Large intestine (tissue), 3 donors: ENCODE measurements at regions not wholly inside any gene's neighbourhood (a gene's known extent, or its start where the extent isn't known, plus 50 kb on each side); places are given as distances from the start of the nearest gene placed in this dataset.

ENCODE experiments used
- DNase-seq, 2 donors: peaks; one replicate each; pipeline versions ENCODE4 v3.0.0 to v3.0.0-alpha.2; 2013
- H3K27ac ChIP-seq: one replicate; pipeline ENCODE4 v1.5.1; 2013; ENCODE audit warnings: low read length
- H3K27me3 ChIP-seq: 2 replicates; pipeline ENCODE4 v1.6.1; 2013; ENCODE audit warnings: low read length; ENCODE audit not compliant: control insufficient read depth, insufficient read depth
- H3K36me3 ChIP-seq: 2 replicates; pipeline ENCODE4 v1.6.1; 2013; ENCODE audit warnings: low read length; ENCODE audit not compliant: control insufficient read depth, insufficient read depth
- H3K4me1 ChIP-seq: one replicate; pipeline ENCODE4 v1.6.1; 2013; ENCODE audit warnings: low read length; ENCODE audit not compliant: control insufficient read depth, insufficient read depth
- H3K4me3 ChIP-seq: one replicate; pipeline ENCODE4 v1.5.1; 2013; ENCODE audit warnings: low read length
- H3K9me3 ChIP-seq: one replicate; pipeline ENCODE4 v1.6.1; 2013; ENCODE audit warnings: mild to moderate bottlenecking, low read depth, low read length, moderate library complexity; ENCODE audit not compliant: control insufficient read depth
- WGBS: methylation state at CpG from one replicate; pipeline ENCODE4 v1.1.5; 2013; ENCODE audit warnings: low lambda C conversion rate; ENCODE audit not compliant: insufficient coverage; 5-methylcytosine and 5-hydroxymethylcytosine counted together

DNA sequence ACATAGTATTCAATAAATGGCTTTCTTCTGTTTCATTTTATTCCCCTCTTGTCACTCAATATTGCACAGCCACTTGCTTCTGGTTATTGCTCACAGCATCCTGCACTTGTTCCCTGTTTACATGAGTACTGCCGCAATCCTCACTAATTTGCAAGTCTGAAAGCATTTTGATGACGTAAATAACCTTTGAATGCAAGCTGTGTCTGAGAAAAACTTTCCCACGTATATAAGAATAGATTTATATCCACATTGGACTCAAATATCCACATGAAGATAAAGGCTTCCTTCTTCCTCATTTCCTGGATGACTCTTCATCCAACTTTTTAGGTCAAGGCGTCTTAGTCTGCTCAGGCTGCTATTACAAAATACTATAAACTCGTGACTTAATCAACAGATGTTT, 88.2 kb upstream of the DAP start:
- Histone ChIP-seq H3K36me3 (no peaks in the 10 kb centered on the region), H3K4me1 (no peaks in the 10 kb centered on the region), H3K4me3 (no peak overlapping the region), H3K9me3 (no peaks in the 10 kb centered on the region), H3K27ac (no peak overlapping the region), H3K27me3 (no peaks in the 10 kb centered on the region)
- 100% methylated on average over 1 of the region's 5 CpGs for WGBS
- no peak for DNase-seq

DNA sequence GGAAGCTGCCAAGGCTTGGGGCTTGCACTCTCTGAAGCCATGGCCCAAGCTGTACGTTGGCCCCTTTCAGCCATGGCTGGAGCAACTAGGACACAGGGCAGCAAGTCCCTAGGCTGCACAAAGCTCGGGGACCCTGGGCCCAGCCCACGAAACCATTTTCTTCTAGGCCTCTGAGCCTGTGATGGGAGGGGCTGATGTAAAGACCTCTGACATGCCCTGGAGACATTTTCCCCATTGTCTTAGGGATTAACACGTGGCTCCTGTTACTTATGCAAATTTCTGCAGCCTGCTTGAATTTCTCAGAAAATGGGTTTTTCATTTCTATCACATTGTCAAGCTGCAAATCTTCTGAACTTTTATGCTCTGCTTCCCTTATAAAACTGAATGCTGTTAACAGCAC, 83.0 kb upstream of the DAP start:
- no peak overlapping the region for H3K4me3 ChIP-seq
- no peaks in the 10 kb centered on the region for H3K27me3 ChIP-seq
- H3K27ac ChIP-seq: no peak overlapping the region
- H3K9me3 ChIP-seq: no peaks in the 10 kb centered on the region
- no peaks in the 10 kb centered on the region for H3K36me3 ChIP-seq
- DNase-seq: no peak
- WGBS: no CpG with 5 or more reads among the region's 4 CpGs
- no peaks in the 10 kb centered on the region for H3K4me1 ChIP-seq

DNA sequence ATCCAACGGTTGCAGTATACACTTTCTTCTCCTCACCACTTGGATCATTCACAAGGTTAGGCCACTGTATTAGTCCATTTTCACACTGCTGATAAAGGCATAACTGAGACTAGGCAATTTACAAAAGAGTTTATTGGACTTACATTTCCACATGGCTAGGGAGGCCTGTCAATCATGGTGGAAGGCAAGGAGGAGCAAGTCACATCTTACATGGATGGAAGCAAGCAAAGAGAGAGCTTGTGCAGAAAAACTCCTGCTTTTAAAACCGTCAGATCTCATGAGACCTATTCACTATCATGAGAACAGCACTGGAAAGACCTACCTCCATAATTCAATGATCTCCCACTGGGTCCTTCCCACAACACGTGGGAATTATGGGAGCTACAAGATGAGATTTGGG, 81.8 kb upstream of the DAP start:
- Histone ChIP-seq H3K9me3 (no peaks in the 10 kb centered on the region), H3K36me3 (no peaks in the 10 kb centered on the region), H3K4me1 (no peaks in the 10 kb centered on the region), H3K27me3 (no peaks in the 10 kb centered on the region), H3K27ac (no peak overlapping the region), H3K4me3 (no peak overlapping the region)
- WGBS: no CpG with 5 or more reads among the region's 3 CpGs
- DNase-seq: no peak

DNA sequence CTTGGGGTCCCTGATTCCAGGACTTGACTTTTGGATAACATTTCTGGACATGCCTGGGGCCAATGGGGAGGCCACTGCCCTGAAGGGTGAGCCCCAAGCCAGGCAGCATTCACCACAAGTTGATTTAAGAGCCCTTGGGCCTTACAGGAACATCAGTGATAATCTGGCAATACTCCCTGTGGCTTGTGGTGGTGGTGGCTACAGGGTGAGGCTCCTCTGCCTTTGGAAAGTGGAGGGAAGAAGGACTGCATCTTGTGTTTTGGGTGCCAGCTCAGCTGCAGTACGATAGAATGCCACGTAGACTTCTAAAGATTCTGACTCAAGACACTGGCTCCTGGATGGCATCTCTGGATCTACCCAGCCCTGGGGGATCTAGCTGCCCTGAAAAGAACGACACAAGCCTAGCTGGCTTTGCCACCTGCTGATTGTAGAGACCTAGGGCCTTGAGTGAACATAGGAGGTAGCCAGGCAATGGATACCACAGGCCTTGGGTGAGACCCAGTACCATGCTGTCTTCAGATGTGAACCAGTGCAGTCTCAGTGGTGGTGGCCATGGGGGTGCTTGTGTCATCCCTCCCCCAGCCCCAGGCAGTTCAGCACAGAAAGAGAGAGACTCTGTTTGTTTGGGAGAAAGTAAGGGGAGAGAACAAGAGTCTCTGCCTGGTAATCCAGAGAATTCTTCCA, 79.0 kb upstream of the DAP start:
- Histone ChIP-seq H3K27me3 (no peaks in the 10 kb centered on the region), H3K36me3 (no peaks in the 10 kb centered on the region), H3K27ac (no peak overlapping the region), H3K4me3 (no peak overlapping the region), H3K4me1 (no peaks in the 10 kb centered on the region), H3K9me3 (no peaks in the 10 kb centered on the region)
- DNase-seq: no peak
- WGBS: no CpG with 5 or more reads among the region's 3 CpGs

DNA sequence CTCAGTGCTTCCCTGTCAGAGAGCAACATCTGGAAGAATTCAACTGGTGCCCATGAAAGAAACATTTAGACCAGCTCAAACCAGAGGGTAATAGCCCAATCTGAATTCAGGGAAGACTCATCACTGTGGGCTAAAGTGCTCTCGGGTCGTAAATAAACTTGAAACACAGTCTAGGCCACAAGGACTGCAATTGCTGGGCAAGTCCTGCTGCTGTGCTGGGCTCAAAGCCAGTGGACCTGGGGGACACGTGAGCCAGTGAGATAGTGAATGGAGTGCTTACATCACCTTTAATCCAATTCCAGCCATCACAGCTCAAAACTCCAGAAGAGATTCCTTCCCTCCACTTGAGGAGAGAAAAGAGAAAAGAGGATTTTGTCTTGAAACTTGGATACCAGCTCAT, 78.1 kb upstream of the DAP start:
- Histone ChIP-seq H3K4me3 (no peak overlapping the region), H3K27ac (no peak overlapping the region), H3K9me3 (no peaks in the 10 kb centered on the region), H3K4me1 (no peaks in the 10 kb centered on the region), H3K36me3 (no peaks in the 10 kb centered on the region), H3K27me3 (no peaks in the 10 kb centered on the region)
- DNase-seq: no peak
- WGBS: no CpG with 5 or more reads among the region's 3 CpGs

DNA sequence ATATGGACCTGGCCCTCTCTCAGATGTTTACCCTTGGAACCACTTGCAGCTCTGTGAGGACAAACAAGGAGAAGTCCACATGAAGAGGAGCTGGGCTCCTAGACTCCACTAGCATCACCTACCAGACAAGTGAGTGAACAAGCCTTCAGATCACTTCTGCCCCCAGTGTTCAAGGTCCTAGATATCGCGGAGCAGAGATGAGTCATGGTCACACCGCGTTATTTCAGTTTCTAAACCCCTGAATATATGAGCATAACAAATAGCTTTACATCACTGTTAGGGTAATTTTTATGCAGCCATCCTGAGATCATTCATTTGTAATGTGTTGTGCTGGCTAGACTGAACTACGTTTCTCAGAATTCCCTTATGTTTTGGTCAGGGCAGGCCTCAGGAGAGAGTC, 77.0 kb upstream of the DAP start:
- no peaks in the 10 kb centered on the region for H3K4me1 ChIP-seq
- no peak overlapping the region for H3K27ac ChIP-seq
- no peaks in the 10 kb centered on the region for H3K27me3 ChIP-seq
- H3K36me3 ChIP-seq: no peaks in the 10 kb centered on the region
- H3K9me3 ChIP-seq: no peaks in the 10 kb centered on the region
- DNase-seq: no peak
- H3K4me3 ChIP-seq: no peak overlapping the region
- 93% methylated on average over 3 of the region's 5 CpGs for WGBS

DNA sequence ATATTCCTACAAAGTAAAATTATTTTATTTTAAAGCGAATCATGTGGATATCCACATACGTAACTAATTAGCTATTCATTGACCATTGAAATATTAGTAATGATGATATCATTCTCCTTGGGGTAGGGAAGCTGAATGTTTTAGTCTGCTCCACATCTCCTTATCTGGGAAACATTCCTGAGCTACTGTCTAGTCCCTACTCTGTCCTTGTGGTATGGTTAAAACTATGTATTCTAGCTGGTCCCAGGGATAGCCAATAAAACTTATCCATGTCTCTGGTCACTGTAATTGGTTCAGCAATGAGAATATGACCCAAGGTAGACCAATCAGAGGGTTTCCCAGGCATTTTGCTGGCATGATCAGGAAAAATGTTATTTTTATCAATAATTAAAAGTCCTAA, 76.0 kb upstream of the DAP start:
- Histone ChIP-seq H3K4me3 (no peak overlapping the region), H3K36me3 (no peaks in the 10 kb centered on the region), H3K4me1 (no peaks in the 10 kb centered on the region), H3K27ac (no peak overlapping the region), H3K9me3 (no peaks in the 10 kb centered on the region), H3K27me3 (no peaks in the 10 kb centered on the region)
- DNase-seq: no peak
- WGBS: 100% methylated on average over 2 of the region's 2 CpGs

DNA sequence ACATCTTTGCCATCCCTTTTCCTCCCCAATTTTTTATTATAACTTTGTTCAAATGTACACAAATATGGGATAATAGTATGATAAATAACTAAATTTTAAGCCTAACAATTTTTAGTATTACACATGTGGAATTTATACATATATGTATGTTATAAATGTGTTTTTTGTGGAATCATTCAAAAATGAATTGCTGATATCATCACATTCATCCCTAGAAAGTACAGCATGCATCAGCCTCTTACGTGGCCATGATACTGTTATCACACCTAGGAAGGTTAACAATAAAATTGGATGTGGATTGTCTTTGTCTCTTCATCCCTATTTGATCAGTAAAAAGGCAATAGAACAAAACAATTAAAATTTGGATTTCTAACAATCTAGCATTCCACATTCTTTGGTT, 73.7 kb upstream of the DAP start:
- H3K4me1 ChIP-seq: no peaks in the 10 kb centered on the region
- no peaks in the 10 kb centered on the region for H3K36me3 ChIP-seq
- no CpG with 5 or more reads among the region's 1 CpG for WGBS
- DNase-seq: no peak
- H3K27me3 ChIP-seq: no peaks in the 10 kb centered on the region
- no peak overlapping the region for H3K27ac ChIP-seq
- no peaks in the 10 kb centered on the region for H3K9me3 ChIP-seq
- H3K4me3 ChIP-seq: no peak overlapping the region

DNA sequence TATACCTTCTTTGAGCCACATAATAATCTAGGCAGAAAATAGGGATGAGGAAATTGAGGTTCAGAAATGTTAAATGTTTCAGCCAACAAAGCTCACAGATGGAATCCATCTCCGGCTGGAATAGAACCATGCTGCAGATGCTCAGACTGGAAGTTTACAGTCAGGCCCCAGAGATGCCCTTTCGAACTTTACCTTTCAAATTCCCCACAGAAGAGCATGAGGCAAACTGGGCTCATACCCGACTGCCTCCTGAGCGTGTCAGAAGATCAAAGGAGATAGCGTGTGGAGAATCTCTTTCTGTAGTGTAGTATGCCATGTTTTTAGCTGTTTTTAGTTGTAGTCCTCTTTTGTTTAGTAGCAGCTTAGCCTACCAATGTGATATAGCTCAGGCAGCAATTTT, 72.0 kb upstream of the DAP start:
- WGBS: no CpG with 5 or more reads among the region's 5 CpGs
- Histone ChIP-seq H3K4me3 (no peak overlapping the region), H3K4me1 (no peaks in the 10 kb centered on the region), H3K27ac (no peak overlapping the region), H3K36me3 (no peaks in the 10 kb centered on the region), H3K9me3 (no peaks in the 10 kb centered on the region), H3K27me3 (no peaks in the 10 kb centered on the region)
- DNase-seq: no peak

DNA sequence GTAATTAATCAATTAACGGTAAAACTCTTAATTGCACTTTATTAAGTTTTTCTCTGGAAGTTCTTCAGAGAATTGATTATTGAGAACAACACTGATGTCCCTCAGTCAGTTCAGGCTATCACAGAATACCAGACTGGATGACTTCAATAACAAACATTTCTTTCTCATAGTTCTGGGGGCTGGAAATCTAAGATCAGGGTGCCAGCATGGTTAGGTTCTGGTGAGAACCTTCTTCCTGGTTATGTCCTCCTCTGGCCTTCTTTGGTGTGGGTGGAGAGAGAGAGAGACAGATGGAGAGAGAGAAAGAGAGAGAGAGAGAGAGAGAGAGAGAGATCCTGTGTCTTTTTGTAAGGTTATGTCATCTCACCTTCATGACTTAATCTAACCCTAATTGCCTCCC, 71.4 kb upstream of the DAP start:
- Histone ChIP-seq H3K27me3 (no peaks in the 10 kb centered on the region), H3K4me1 (no peaks in the 10 kb centered on the region), H3K27ac (no peak overlapping the region), H3K4me3 (no peak overlapping the region), H3K36me3 (no peaks in the 10 kb centered on the region), H3K9me3 (no peaks in the 10 kb centered on the region)
- 83% methylated on average over 1 of the region's 1 CpG for WGBS
- DNase-seq: no peak

DNA sequence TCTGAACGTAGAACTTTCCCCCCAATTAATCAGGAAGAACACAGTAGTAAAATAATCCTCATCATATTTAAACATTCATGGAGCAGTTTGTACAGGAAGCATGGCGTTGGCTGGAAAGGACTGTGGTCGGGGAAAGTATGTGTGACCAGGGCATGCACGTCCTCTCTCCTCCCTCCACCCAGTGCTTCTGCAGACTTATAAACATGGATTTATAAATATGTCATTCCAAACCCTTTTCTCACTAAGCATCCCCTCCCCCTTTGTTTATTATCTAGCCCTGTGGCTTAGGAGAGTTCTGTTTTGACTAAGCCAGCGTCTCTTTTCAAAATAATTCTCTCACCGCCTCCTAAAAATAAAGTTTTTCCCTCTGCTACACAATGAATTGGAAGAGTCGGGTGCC, 70.4 kb upstream of the DAP start:
- Histone ChIP-seq H3K27ac (no peak overlapping the region), H3K9me3 (no peaks in the 10 kb centered on the region), H3K27me3 (no peaks in the 10 kb centered on the region), H3K36me3 (no peaks in the 10 kb centered on the region), H3K4me3 (no peak overlapping the region), H3K4me1 (no peaks in the 10 kb centered on the region)
- DNase-seq: peak; percentile 12 to 20
- WGBS: no CpG with 5 or more reads among the region's 7 CpGs
